ENCODE measurements at regions not wholly inside any gene's neighbourhood (a gene's known extent, or its start where the extent isn't known, plus 50 kb on each side); places are given as distances from the start of the nearest gene placed in this dataset.

- TF ChIP-seq CTCF (IDR thresholded peaks at IDR 0.05) (no peak), ZFX (IDR thresholded peaks at IDR 0.05; ENCODE audit: borderline replicate concordance) (no peak)
These were observed 126.4 kb upstream of the PLEKHA5 start for GRCh38 chr12:19003141-19003540.
